Activated CD4-positive, alpha-beta T cell treated with anti-CD3 and anti-CD28 coated beads, Interleukin-2, amount 50 U/mL, for 16 hours (primary cell): ENCODE measurements at regions not wholly inside any gene's neighbourhood (a gene's known extent, or its start where the extent isn't known, plus 50 kb on each side); places are given as distances from the start of the nearest gene placed in this dataset.

Source experiments
- DNase-seq: peaks from one replicate; pipeline ENCODE4 v3.0.0-alpha.2; 2020

DNA sequence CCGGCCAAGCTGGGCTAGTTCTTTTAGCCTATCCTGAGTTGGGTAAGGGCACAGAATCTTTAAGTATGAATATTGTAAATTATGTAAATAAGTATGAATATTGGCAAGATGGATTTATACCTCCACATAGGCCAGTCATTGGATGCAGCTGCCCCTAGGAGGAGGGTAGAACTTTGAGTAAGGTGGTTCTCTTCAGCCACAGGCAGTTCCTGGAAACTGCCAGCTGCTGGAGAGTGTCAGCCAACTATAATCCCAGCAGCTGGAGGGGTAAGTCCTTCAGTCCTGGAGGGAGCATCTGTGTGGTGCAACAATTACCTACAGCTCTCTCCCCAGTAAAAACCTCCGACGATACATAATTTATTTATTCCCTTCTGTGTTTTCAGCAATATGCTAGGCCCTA lies 65.8 kb upstream of the TMPO start:
- no peak for DNase-seq

DNA sequence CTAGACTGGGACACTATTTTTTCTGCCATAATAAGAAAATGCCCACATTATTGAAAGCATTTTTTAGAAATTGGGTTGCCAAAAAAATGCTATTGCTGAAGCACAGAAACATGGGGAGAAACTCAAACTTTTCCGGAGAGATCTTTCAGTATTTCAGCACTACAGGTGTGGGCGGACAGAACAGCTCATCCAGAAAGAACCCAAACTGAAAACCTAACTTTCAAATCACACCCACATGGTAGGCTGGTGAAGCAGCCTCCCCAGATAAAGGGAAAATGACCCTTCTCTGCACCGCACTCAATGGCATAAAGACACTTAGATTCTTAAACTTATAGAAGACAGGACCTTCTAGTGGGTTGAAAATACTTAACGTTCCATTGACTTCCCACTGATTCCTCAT lies 62.3 kb upstream of the TMPO start:
- DNase-seq, result peak; percentile 42

DNA sequence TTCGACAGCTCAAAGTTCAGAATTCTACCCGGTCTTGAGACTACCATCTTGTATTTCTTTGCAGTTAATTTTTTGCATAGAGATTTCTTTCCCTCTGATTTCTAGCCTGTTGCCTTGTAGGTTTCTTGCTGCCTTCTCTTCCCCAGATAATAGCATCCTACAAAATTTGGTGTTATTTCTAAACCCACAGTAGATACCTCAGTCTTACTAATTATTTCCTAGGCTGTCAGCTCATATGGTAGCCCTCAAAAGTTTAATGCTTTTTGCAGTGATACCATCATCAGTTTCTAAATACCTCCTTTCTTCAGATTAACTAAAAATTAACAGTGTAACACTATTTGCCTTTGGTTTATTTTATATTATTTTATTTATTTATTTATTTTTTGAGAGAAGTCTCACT lies 61.9 kb upstream of the TMPO start:
- no peak for DNase-seq

DNA sequence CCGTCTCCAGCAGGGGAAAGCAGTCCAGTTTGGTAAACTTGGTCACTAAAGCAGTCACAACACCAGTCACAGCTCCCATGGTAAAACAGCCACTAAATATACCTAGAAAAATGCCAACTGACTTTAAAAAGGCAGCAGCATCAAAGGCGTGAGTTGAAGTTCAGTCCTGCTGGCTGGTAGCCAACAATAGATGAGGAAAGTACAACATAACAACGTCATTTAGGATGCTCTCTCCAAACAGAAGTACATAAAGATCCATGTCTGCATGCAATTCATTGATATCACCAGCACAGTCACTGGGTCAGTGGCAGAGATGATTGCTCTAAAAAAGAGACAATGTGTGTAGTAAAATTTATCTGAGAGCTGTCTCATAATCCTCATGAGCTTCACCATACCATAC lies 59.3 kb upstream of the TMPO start:
- no peak for DNase-seq

DNA sequence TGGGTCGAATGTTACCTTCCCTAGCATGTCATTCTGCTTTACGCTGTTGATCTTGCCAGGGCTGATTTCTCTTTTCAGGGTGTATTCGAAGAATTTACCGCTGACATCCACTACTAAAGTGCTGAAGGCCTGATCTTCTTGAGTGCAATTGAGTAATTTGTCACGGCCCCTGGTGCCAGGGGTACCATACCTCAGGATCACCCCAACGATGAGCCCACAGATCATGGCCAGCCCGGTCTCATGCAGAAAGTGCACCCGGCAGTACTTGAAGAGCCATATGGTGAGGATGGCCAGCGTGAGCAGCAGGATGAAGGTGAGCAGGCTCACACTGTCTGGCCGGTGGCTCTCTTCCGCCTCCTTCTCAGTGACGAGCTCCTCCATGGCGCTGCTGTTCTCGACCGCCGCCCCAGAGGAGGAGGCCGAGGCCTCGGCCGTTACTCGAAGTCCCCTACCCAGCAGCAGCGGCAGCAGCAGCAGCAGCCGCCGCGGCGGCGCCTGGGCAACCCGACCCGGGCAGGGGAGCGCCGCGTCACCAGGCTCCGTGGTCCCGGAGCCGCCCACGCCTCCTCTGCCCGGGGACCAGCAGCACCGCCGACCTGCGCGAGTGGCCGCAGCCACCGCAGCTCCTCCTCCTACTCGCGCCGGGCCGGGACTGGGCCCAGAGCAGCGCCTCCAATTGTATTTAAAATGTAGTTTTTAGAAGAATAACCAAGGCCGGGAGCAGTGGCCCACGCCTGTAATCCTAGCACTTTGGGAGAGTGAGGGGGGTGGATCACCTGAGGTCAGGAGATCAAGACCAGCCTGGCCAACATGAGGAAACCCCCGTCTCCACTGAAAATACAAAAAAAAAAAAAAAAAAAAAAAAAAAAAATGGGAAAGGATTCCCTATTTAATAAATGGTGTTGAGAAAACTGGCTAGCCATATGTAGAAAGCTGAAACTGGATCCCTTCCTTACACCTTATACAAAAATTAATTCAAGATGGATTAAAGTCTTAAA lies 58.5 kb upstream of the TMPO start:
- DNase-seq, result peak; percentile 23

DNA sequence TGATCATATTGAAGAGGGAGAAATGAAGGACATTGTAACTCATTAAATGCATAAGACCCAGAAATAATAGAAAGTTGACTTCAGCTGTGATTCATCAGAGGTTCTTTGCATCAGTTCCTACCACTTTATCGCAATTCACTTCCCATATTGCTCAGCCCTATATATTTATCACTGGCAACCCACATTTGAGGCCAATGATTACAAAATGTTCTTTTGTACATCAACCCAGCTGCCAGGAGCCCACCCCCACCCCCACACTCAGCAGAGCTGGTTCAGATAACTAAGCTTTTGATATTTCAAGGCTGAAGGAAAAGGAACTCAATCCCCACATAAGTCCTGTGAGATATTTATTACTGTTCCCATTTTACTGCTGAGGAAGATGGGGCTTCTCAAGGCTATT lies 51.2 kb upstream of the TMPO start:
- peak; percentile 51 for DNase-seq

DNA sequence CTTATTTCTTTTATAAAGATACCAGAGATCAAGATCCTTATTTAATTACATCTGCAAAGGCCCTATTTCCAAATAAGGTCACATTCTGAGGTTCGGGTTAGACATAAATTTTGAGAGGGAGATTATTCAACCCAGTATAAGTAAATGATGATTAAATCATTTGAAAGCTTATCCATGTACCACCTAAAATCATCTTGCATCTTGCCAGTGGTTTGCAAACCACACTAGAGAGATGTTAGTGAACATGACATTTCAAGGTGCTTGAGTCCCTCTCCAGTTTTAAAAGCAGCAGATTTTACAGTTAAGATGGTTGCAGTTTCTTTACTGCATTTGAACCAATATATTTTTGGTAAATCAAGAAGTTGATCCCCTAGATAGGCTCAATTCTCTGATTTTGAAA lies 49.9 kb upstream of the TMPO start:
- DNase-seq, result peak; percentile 39
